ENCODE measurements at regions not wholly inside any gene's neighbourhood (a gene's known extent, or its start where the extent isn't known, plus 50 kb on each side); places are given as distances from the start of the nearest gene placed in this dataset.
"Not testable (repeated sequence)": the region's sequence is repeated elsewhere in the genome, so short reads cannot be mapped to it uniquely, and the experiment has no call there.

GRCh38 chr3:176611703-176612102 lies 585.6 kb downstream of the TBL1XR1 start:
- TF ChIP-seq, protein P1, sequence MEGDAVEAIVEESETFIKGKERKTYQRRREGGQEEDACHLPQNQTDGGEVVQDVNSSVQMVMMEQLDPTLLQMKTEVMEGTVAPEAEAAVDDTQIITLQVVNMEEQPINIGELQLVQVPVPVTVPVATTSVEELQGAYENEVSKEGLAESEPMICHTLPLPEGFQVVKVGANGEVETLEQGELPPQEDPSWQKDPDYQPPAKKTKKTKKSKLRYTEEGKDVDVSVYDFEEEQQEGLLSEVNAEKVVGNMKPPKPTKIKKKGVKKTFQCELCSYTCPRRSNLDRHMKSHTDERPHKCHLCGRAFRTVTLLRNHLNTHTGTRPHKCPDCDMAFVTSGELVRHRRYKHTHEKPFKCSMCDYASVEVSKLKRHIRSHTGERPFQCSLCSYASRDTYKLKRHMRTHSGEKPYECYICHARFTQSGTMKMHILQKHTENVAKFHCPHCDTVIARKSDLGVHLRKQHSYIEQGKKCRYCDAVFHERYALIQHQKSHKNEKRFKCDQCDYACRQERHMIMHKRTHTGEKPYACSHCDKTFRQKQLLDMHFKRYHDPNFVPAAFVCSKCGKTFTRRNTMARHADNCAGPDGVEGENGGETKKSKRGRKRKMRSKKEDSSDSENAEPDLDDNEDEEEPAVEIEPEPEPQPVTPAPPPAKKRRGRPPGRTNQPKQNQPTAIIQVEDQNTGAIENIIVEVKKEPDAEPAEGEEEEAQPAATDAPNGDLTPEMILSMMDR (IDR thresholded peaks at IDR 0.05; ENCODE audit: extremely low read depth, insufficient read depth, missing control alignments): no peak
- in situ Hi-C loops (cut with MboI; ENCODE audit: low pct_unique_long_range_greater_than_20kb, low sequenced_read_pairs, unreplicated experiment): no loop called here
- DNase-seq (ENCODE audit: low spot score): no peak

GRCh38 chr3:176609361-176609760 lies 587.9 kb downstream of the TBL1XR1 start:
- no peak for DNase-seq (ENCODE audit: low spot score)
- TF ChIP-seq, protein P1 (IDR thresholded peaks at IDR 0.05; ENCODE audit: extremely low read depth, insufficient read depth, missing control alignments): no peak
- in situ Hi-C loops (cut with MboI; ENCODE audit: low pct_unique_long_range_greater_than_20kb, low sequenced_read_pairs, unreplicated experiment): no loop called here

GRCh38 chr3:176605553-176605952 lies 591.7 kb downstream of the TBL1XR1 start:
- DNase-seq (ENCODE audit: low spot score); in situ Hi-C loops (cut with MboI; ENCODE audit: low pct_unique_long_range_greater_than_20kb, low sequenced_read_pairs, unreplicated experiment): not testable (repeated sequence)

DNA sequence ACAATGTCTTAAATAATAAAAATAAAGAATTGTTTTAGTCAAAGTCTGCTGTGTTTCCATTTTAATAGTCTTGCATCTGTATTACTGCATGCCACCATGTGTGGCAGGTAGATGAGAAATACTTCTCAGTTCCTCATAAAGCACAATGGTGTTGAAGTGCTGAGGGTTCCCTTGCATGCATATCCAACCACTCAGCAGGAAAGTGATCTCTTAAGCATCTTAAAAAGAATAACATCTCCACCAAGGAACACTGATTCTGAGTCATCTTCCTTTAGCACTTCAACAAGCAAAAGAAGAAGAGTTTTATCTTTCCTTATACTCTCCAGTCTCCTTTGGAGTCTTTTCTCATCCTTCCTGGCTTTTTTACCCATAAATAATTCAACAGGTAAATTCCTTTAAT lies 602.0 kb downstream of the TBL1XR1 start:
- in situ Hi-C loops (cut with MboI; ENCODE audit: low pct_unique_long_range_greater_than_20kb, low sequenced_read_pairs, unreplicated experiment): no loop called here
- DNase-seq (ENCODE audit: low spot score): no peak
- TF ChIP-seq, protein P1 (IDR thresholded peaks at IDR 0.05; ENCODE audit: extremely low read depth, insufficient read depth, missing control alignments): no peak

DNA sequence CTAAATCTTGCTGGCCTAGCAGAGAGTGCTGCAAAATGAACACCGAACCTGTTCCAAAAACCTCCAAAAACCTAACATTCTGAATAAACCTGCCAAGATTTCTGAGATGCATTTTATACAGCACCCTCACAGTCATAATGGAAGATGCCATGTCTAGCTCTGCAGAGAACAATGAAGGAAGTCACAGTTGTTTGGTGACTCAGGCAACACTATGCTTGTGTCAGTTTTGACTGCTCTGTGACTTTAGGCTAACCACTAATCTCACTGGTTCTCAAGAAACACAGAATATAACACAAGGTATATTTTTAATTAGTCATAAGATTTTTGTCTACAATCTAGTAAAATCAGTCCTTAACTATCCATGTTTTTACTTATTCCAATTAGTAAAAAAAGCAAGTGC lies 606.6 kb downstream of the TBL1XR1 start:
- in situ Hi-C loops (cut with MboI; ENCODE audit: low pct_unique_long_range_greater_than_20kb, low sequenced_read_pairs, unreplicated experiment): no loop called here

DNA sequence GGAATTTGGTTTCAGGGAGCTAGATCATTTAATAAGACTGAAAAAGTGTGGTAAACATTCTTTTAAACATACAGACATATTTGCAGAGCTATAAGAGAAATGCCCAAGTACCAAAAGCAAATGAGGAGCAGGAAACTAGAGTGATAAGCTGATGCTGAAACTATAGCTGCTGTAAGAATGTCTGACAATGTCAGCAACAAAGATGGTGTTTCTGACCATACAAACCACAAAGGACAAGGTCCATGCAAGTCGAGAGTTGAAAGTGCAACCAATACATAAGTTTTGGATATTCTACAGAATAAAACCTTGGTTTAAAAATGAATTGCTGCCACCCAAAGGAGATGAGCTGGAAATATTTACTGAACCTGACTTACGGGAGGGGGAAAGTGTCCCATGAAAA lies 610.2 kb downstream of the TBL1XR1 start:
- in situ Hi-C loops (cut with MboI; ENCODE audit: low pct_unique_long_range_greater_than_20kb, low sequenced_read_pairs, unreplicated experiment): no loop called here
- TF ChIP-seq, protein P1 (IDR thresholded peaks at IDR 0.05; ENCODE audit: extremely low read depth, insufficient read depth, missing control alignments): no peak
- DNase-seq (ENCODE audit: low spot score): no peak

More for the DNA sequence above, 606.6 kb downstream of the TBL1XR1 start:
- DNase-seq (ENCODE audit: low spot score): no peak
- TF ChIP-seq, protein P1 (IDR thresholded peaks at IDR 0.05; ENCODE audit: extremely low read depth, insufficient read depth, missing control alignments): no peak

DNA sequence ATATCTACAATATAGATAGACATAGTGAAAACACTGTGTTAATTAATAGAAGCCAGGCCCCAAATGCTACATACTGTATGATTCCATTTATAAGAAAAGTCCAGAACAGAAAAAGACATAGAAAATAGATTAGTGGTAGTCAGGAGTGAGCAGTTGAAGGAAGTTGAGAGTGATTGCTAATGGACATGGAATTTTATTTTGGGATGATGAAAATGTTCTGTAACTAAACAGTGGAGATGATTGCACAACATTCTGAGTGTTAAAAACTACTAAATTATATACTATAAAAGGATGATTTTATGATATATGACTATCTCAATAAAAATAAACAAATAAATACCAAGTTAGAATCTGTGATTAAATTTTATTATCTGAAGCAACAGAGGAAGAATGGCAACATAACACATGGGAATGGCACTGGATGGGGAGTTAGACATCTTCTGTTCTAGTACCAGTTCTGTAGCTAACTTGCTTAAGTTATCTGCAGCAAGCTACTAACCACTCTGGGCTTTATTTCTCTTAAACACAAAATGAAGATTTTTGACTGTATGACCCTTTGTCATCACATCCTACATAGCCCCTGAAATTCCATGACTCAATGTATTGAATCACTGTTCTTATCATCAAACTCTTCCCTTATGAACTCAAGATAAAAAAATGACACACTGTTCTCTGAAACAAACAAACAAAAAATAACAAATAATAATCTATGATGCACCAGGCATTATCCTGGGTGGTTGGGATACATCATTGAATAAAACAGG lies 612.7 kb downstream of the TBL1XR1 start:
- TF ChIP-seq, protein P1 (IDR thresholded peaks at IDR 0.05; ENCODE audit: extremely low read depth, insufficient read depth, missing control alignments): no peak
- DNase-seq (ENCODE audit: low spot score): no peak
- in situ Hi-C loops (cut with MboI; ENCODE audit: low pct_unique_long_range_greater_than_20kb, low sequenced_read_pairs, unreplicated experiment): no loop called here

All from GM13977 (cell line).